HL-60 (cell line): ENCODE measurements at regions not wholly inside any gene's neighbourhood (a gene's known extent, or its start where the extent isn't known, plus 50 kb on each side); places are given as distances from the start of the nearest gene placed in this dataset.

ENCODE experiments used
- GABPA ChIP-seq: IDR thresholded peaks from 2 replicates; pipeline ENCODE4 v1.6.1; 2012; ENCODE audit warnings: low read depth
- POLR2AphosphoS5 ChIP-seq: IDR thresholded peaks from 2 replicates; pipeline ENCODE4 v1.6.1; 2012; ENCODE audit warnings: low read depth
- TF ChIP-seq, protein P1 (sequence below): IDR thresholded peaks from one replicate; pipeline ENCODE4 v1.5.1; 2011; ENCODE audit warnings: low read length, control low read depth, inconsistent platforms; ENCODE audit not compliant: insufficient read depth
- TF ChIP-seq, protein P2 (sequence below): IDR thresholded peaks from 2 replicates; pipeline ENCODE4 v1.6.1; 2012; ENCODE audit warnings: low read depth; ENCODE audit not compliant: insufficient replicate concordance

- no peak for TF ChIP-seq GABPA
- no peak for TF ChIP-seq POLR2AphosphoS5
- TF ChIP-seq, protein P1, sequence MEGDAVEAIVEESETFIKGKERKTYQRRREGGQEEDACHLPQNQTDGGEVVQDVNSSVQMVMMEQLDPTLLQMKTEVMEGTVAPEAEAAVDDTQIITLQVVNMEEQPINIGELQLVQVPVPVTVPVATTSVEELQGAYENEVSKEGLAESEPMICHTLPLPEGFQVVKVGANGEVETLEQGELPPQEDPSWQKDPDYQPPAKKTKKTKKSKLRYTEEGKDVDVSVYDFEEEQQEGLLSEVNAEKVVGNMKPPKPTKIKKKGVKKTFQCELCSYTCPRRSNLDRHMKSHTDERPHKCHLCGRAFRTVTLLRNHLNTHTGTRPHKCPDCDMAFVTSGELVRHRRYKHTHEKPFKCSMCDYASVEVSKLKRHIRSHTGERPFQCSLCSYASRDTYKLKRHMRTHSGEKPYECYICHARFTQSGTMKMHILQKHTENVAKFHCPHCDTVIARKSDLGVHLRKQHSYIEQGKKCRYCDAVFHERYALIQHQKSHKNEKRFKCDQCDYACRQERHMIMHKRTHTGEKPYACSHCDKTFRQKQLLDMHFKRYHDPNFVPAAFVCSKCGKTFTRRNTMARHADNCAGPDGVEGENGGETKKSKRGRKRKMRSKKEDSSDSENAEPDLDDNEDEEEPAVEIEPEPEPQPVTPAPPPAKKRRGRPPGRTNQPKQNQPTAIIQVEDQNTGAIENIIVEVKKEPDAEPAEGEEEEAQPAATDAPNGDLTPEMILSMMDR = no peak
- TF ChIP-seq, protein P2, sequence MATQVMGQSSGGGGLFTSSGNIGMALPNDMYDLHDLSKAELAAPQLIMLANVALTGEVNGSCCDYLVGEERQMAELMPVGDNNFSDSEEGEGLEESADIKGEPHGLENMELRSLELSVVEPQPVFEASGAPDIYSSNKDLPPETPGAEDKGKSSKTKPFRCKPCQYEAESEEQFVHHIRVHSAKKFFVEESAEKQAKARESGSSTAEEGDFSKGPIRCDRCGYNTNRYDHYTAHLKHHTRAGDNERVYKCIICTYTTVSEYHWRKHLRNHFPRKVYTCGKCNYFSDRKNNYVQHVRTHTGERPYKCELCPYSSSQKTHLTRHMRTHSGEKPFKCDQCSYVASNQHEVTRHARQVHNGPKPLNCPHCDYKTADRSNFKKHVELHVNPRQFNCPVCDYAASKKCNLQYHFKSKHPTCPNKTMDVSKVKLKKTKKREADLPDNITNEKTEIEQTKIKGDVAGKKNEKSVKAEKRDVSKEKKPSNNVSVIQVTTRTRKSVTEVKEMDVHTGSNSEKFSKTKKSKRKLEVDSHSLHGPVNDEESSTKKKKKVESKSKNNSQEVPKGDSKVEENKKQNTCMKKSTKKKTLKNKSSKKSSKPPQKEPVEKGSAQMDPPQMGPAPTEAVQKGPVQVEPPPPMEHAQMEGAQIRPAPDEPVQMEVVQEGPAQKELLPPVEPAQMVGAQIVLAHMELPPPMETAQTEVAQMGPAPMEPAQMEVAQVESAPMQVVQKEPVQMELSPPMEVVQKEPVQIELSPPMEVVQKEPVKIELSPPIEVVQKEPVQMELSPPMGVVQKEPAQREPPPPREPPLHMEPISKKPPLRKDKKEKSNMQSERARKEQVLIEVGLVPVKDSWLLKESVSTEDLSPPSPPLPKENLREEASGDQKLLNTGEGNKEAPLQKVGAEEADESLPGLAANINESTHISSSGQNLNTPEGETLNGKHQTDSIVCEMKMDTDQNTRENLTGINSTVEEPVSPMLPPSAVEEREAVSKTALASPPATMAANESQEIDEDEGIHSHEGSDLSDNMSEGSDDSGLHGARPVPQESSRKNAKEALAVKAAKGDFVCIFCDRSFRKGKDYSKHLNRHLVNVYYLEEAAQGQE = no peak
These were observed 64.1 kb upstream of the PDZD8 start for GRCh38 chr10:117439243-117439912.
